HG02610 (cell line): ENCODE measurements at regions not wholly inside any gene's neighbourhood (a gene's known extent, or its start where the extent isn't known, plus 50 kb on each side); places are given as distances from the start of the nearest gene placed in this dataset.

Source experiments
- ATAC-seq: cut with Tn5 transposase; IDR thresholded peaks from one replicate; pipeline ENCODE4 v1.9.1; 2021; ENCODE audit warnings: mild to moderate bottlenecking, moderate library complexity; ENCODE audit not compliant: unreplicated experiment

GRCh38 chrX:27924718-27925117 is 56.5 kb downstream of the DCAF8L1 start:
- ATAC-seq: no peak

- no peak for ATAC-seq
Observed at GRCh38 chrX:27924261-27924660, 57.0 kb downstream of the DCAF8L1 start.

- no peak for ATAC-seq
Observed at GRCh38 chrX:27918799-27919198, 62.5 kb downstream of the DCAF8L1 start.

- ATAC-seq: no peak
Observed at GRCh38 chrX:27917713-27918500, 63.3 kb downstream of the DCAF8L1 start.

- ATAC-seq: peak; percentile 79
Observed at GRCh38 chrX:27915617-27916016, 65.6 kb downstream of the DCAF8L1 start.

GRCh38 chrX:27910412-27910811 is 70.8 kb downstream of the DCAF8L1 start:
- no peak for ATAC-seq

- ATAC-seq: no peak
Observed at GRCh38 chrX:27903960-27904359, 77.3 kb downstream of the DCAF8L1 start.

- no peak for ATAC-seq
Observed at GRCh38 chrX:27893871-27894270, 86.1 kb downstream of the MAGEB10 start.

- ATAC-seq: no peak
Observed at GRCh38 chrX:27893211-27893610, 85.4 kb downstream of the MAGEB10 start.

- no peak for ATAC-seq
Observed at GRCh38 chrX:27890611-27891010, 82.8 kb downstream of the MAGEB10 start.

GRCh38 chrX:27889878-27890277 is 82.1 kb downstream of the MAGEB10 start:
- ATAC-seq: no peak

GRCh38 chrX:27884654-27885053 is 76.9 kb downstream of the MAGEB10 start:
- ATAC-seq: no peak

- ATAC-seq: no peak
Observed at GRCh38 chrX:27883468-27884092, 75.8 kb downstream of the MAGEB10 start.

- no peak for ATAC-seq
Observed at GRCh38 chrX:27882695-27883094, 74.9 kb downstream of the MAGEB10 start.

- no peak for ATAC-seq
Observed at GRCh38 chrX:27878862-27879261, 71.1 kb downstream of the MAGEB10 start.
